GM12864 (cell line): ENCODE measurements at regions not wholly inside any gene's neighbourhood (a gene's known extent, or its start where the extent isn't known, plus 50 kb on each side); places are given as distances from the start of the nearest gene placed in this dataset.

Experiments used
- DNase-seq: peaks from one replicate; pipeline ENCODE4 v3.0.0-alpha.2; 2011; ENCODE audit warnings: low read depth
- H3K4me3 ChIP-seq: 2 replicates; pipeline ENCODE4 v1.5.1; 2011; ENCODE audit warnings: mild to moderate bottlenecking, low read depth, low read length, control low read depth
- CTCF ChIP-seq: IDR thresholded peaks from 2 replicates; pipeline ENCODE4 v1.5.1; 2011; ENCODE audit warnings: low read depth, mild to moderate bottlenecking, moderate library complexity, low read length, control low read depth, inconsistent platforms; ENCODE audit errors: missing control alignments

- no peak overlapping the region for H3K4me3 ChIP-seq
- no peak for DNase-seq
- no peak for TF ChIP-seq CTCF
Observed at GRCh38 chr5:123916345-123917121, 404.6 kb downstream of the CSNK1G3 start.

GRCh38 chr5:123914333-123914732 lies 402.4 kb downstream of the CSNK1G3 start:
- DNase-seq: no peak
- H3K4me3 ChIP-seq: no peak overlapping the region
- TF ChIP-seq CTCF: no peak

- TF ChIP-seq CTCF: no peak
- no peak for DNase-seq
- no peak overlapping the region for H3K4me3 ChIP-seq
Observed at GRCh38 chr5:123907349-123907748, 395.4 kb downstream of the CSNK1G3 start.

GRCh38 chr5:123906698-123907295 lies 394.8 kb downstream of the CSNK1G3 start:
- H3K4me3 ChIP-seq: no peak overlapping the region
- TF ChIP-seq CTCF: no peak
- DNase-seq: no peak

GRCh38 chr5:123885081-123885480 lies 373.1 kb downstream of the CSNK1G3 start:
- TF ChIP-seq CTCF: no peak
- H3K4me3 ChIP-seq: no peak overlapping the region
- DNase-seq: no peak

GRCh38 chr5:123882965-123883345 lies 371.0 kb downstream of the CSNK1G3 start:
- no peak overlapping the region for H3K4me3 ChIP-seq
- TF ChIP-seq CTCF: no peak
- DNase-seq: no peak

GRCh38 chr5:123882319-123882964 lies 370.5 kb downstream of the CSNK1G3 start:
- TF ChIP-seq CTCF: no peak
- H3K4me3 ChIP-seq: no peak overlapping the region
- no peak for DNase-seq
